ENCODE measurements at regions not wholly inside any gene's neighbourhood (a gene's known extent, or its start where the extent isn't known, plus 50 kb on each side); places are given as distances from the start of the nearest gene placed in this dataset.

DNA sequence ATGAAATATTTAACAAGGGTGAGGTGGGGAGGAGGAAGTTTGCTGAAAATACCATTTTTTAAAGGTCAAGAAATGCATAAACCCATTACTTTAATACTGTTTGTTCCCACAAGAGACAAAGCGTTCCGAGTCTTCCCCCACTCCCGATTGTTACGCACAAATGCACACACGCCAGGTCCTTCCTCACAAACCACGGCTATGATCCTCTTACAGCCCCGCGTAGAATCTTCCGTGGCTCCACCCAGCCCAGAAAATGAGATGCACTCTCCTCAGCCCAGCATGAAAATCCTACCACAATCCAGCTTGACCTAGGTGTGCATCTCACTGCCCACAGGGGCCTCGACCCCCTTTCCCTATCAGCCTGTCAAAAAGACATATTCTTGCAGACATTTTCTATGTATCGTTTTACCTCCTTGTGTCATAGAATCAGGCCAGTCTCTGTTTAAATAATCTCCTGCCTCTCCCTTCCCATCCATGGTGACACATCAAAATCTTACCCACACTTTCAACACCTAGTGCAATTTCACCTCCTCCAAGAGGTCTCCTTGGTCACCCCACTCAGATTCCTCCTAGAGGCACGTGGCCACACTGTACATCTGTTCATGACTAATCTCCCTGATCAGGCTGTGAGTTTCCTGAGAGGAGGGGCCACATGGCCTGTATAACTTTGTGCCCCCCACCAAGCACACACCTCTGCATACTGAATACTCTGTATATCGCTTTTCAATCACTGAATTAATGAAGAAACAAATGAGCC lies 491.0 kb upstream of the KLHL29 start:
- in situ Hi-C loops (cut with MboI; ENCODE audit: low sequenced_read_pairs): no loop called here

DNA sequence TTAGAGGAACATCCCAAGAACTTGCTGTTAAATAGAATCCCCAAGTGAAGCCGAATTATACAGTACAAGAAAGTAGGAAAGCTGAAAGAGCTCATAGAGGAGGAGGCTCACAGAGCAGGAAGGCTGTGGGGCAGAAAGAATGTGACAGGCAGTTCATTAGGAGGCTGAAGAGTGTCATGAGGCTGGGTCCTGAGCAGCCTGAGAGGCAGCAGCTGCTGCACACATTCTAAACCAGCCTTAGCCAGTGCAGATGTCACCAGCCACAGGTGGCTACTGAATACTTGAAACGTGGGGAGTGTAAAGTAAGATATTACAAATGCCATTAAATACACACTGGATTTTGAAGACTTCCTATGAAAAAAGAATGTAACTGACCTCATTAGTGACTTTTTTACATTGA lies 490.2 kb upstream of the KLHL29 start:
- in situ Hi-C loops (cut with MboI; ENCODE audit: low sequenced_read_pairs): no loop called here

GRCh38 chr2:22897428-22897827 lies 487.6 kb upstream of the KLHL29 start:
- in situ Hi-C loops (cut with MboI; ENCODE audit: low sequenced_read_pairs): no loop called here

- in situ Hi-C loops (cut with MboI; ENCODE audit: low sequenced_read_pairs): no loop called here
Observed at GRCh38 chr2:22900674-22901073, 484.3 kb upstream of the KLHL29 start.

GRCh38 chr2:22901471-22902179 lies 483.4 kb upstream of the KLHL29 start:
- in situ Hi-C loops (cut with MboI; ENCODE audit: low sequenced_read_pairs): no loop called here

GRCh38 chr2:22902180-22902550 lies 482.8 kb upstream of the KLHL29 start:
- in situ Hi-C loops (cut with MboI; ENCODE audit: low sequenced_read_pairs): no loop called here

DNA sequence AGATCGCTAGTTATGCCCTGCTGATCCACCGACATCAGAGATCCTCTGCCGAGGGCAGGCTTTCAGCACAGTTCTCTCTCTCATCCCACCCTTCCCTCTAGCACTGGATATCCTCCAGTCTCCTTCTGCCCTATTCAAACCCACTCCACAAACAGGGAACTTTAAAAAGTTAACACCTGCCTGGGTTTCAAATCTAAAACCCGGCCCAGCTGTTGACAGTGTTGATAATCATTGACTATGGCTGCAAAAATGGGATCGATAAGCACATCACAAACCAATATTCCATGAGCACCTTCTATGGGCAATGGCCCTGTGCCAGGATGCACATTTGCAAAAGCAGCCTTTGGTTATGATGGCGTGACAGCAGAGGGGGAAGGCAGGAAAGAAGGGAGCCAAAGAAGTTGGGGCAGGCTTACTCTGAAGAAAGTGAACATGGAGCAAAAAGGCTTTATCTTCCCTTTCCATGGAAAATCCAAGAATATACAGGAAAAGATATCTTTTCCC lies 482.3 kb upstream of the KLHL29 start:
- in situ Hi-C loops (cut with MboI; ENCODE audit: low sequenced_read_pairs): no loop called here

GRCh38 chr2:22903616-22904015 lies 481.4 kb upstream of the KLHL29 start:
- in situ Hi-C loops (cut with MboI; ENCODE audit: low sequenced_read_pairs): no loop called here

DNA sequence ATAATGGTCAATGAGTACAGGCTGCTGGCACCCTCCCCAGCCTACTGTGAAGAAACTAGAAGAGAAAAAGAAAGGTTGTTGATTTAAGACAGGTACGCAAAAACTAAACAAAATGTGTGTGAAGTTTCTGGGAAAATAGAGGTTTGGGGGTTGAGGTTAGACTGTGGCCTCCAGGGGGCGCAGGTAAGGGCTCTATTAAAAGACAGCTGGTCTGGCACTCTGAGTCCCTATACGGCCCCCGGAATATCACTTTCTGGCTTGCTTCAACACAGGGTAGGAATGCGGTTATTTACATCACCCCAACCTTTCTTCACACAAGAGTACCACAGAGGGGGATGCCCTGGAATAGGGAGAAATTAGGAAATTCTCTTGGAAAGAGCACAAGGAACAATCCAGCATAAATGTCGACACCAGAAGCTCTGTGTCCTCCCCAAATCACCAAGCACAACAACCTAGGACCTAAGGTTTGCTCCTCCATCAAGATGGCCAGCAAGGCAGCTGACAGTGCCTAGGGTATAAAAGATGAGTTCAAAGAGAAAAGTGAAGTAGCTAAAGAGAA lies 480.8 kb upstream of the KLHL29 start:
- in situ Hi-C loops (cut with MboI; ENCODE audit: low sequenced_read_pairs): no loop called here

GRCh38 chr2:22907330-22907729 lies 477.6 kb upstream of the KLHL29 start:
- in situ Hi-C loops (cut with MboI; ENCODE audit: low sequenced_read_pairs): no loop called here

DNA sequence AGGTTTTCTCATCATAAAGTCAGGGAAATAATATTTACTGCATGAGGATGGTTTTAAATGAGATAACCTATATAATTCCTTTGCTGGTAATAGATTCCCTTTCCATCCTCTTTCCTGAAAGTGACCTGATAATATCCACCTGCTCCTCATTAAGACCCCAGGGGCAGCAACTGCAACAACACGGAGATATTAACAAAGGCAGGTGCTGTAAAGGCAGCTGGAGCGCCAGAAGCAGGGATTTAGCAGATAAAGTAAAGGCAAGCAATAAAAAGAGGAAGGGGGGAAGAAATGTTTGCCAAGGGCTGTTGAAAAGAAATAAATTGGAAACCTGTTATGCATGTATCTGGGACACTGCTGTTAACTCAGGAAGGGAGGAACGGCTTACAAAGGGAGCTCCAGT lies 472.6 kb upstream of the KLHL29 start:
- in situ Hi-C loops (cut with MboI; ENCODE audit: low sequenced_read_pairs): no loop called here

GRCh38 chr2:22929998-22930397 lies 455.0 kb upstream of the KLHL29 start:
- in situ Hi-C loops (cut with MboI; ENCODE audit: low sequenced_read_pairs): no loop called here

- in situ Hi-C loops (cut with MboI; ENCODE audit: low sequenced_read_pairs): no loop called here
Observed at GRCh38 chr2:22930781-22931180, 454.2 kb upstream of the KLHL29 start.

DNA sequence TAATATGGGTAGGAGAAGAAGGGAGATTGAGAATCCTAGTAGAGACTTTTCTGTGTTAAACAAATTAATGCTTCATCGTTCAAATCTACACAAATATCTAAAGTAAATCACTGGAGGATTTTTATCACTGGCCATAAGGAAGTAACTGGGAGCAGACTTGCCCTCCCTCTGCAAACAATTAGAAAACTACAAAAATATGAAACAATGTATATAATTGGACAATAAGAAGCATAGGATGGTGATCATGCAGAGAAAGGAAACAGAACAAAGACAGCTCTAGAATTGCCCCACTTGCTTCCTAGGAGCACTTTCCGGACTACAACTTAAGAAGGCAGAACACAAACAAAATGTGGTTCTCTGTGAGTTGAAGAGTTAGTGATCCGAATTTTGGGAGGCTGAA lies 452.7 kb upstream of the KLHL29 start:
- in situ Hi-C loops (cut with MboI; ENCODE audit: low sequenced_read_pairs): no loop called here

DNA sequence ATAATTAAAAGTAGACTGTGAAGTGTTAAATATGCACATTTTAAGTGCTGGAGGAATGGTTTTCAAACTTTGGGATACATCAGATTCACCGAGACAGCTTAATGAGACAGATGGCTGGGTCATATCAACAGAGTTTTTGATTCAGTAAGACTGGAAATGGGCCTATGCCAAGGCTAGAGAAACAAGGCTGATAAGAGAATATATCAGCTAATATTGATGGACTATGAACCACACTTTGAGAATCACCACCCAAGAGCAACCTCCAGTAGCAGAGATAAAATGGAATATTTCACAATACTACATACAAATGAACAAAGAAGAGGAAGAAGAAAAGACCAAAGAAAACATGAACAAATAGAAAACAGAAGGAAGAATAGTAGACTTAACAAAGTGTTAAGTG lies 450.2 kb upstream of the KLHL29 start:
- in situ Hi-C loops (cut with MboI; ENCODE audit: low sequenced_read_pairs): no loop called here

- in situ Hi-C loops (cut with MboI; ENCODE audit: low sequenced_read_pairs): no loop called here
Observed at GRCh38 chr2:22942441-22942840, 442.5 kb upstream of the KLHL29 start.

DNA sequence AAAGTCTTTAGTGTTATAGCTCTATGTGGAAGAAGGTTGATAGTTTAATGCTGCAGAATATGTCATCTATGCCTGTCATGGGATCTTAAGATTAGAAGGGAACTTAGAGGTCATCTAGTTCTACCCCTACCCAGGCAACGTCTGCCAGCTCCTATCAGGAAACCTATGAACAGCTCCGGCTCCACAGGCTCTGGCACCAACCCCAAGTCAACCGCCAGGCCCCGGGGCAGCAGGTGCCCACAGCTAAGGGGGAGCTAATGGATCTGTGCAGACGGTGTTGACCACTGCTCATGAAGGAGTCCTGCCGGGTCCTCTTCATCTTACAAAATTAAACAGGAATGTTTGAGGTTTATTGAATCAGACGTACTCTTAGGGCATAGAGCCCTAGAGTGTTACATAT lies 440.8 kb upstream of the KLHL29 start:
- in situ Hi-C loops (cut with MboI; ENCODE audit: low sequenced_read_pairs): no loop called here

DNA sequence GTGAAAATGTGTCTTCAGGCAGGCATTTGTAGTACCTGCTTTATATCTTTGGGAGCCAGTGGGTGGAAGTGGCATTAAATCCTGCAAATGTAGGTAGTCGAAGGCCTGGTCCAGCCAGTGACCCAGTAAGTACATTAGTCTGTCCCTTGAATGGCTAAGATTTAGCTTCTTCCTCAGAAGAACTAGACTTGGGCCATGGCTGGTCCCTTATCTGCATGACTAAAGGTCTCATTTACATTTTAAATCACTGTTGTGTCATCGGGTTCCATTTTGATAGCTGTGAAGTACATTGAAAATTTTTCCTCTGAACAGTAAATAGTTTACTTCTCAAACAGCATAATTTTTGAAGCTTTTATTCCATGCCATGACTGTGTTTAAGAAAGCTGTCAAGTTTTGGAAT lies 438.4 kb upstream of the KLHL29 start:
- in situ Hi-C loops (cut with MboI; ENCODE audit: low sequenced_read_pairs): no loop called here

- in situ Hi-C loops (cut with MboI; ENCODE audit: low sequenced_read_pairs): no loop called here
Observed at GRCh38 chr2:22947741-22948140, 437.2 kb upstream of the KLHL29 start.

GRCh38 chr2:22950431-22950830 lies 434.5 kb upstream of the KLHL29 start:
- in situ Hi-C loops (cut with MboI; ENCODE audit: low sequenced_read_pairs): no loop called here

DNA sequence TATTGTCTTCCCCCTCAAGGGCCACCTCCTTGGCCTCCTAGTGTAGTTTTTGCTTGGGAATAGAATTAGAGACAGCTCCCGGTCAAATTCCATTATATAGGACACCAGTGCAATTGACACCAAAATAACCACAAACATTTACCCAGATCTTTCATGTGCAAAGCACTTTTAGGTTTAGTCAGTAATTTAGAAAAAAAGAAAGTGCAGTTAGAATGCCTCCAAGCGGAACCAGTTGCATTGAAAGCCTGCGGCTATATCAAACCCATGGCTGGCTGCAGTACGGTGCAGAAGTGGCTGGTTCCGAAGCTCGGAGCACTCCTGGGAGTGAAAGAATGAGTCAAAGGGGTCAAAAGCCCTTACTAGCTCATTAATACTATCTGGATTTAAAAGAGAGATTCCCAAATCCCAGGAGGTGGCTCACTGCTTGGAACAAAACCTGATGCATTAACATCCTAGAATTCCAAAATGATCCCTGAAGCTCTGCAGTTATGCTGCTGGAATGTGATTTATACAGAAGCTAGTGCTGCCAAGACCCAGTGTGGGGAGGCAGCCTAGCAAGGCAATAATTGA lies 432.2 kb upstream of the KLHL29 start:
- in situ Hi-C loops (cut with MboI; ENCODE audit: low sequenced_read_pairs): no loop called here

- in situ Hi-C loops (cut with MboI; ENCODE audit: low sequenced_read_pairs): no loop called here
Observed at GRCh38 chr2:22957446-22957845, 427.5 kb upstream of the KLHL29 start.

All from HL-60/S4 treated with phorbol 12-myristate 13-acetate at 8.2 ng/mL for 4 days and 3 days (cell line).